OCI-LY3 (cell line): ENCODE measurements at regions not wholly inside any gene's neighbourhood (a gene's known extent, or its start where the extent isn't known, plus 50 kb on each side); places are given as distances from the start of the nearest gene placed in this dataset.

Experiments
- CTCF ChIP-seq: fragments of 200-600, 300-600 bp; sonication (generic); IDR thresholded peaks from 2 replicates; pipeline ENCODE4 v1.5.1; 2014; ENCODE audit warnings: antibody characterized with exemption, low read length, low read depth
- EZH2phosphoT487 ChIP-seq: fragments of 200-600 bp; shearing (Covaris generic); IDR thresholded peaks from 2 replicates; pipeline ENCODE4 v1.6.1; 2018; ENCODE audit warnings: antibody characterized with exemption, mixed run types, low read depth

DNA sequence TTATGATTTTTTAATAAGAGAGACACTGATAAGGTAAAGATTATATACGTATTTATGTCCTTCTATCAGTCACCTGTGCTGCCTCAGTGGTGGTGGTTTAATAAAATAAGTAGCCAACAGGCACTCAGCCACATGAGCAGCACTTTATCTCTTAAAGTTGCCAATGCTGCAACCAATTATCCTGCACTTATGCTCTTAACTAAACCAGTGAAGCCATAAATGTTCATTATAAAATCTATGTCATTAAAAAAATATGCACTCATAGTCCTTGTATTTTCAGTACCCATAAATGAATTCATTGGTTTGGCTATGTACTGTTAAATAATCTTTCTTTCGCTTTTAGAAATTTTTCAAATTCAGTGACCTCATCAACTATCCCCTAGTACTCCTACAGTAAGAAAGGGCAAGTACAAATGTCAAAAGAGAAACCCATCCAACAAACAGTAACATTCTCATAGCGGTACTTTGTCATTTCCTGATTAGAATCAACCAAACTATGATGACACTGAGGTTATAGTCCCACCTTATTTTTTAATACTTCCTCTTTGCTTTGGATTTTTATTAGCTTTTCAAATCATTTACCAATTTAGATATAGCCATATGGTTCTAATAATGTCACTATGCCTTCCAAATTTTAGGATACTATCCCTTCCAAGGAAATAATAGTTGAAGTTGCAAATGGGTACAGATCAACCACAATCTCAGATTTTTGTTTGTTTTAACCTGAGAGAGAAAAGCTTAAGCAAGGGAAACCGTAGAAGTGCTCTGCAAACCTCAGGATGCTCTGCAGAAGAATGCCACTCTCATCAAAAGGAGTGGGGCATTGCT, 190.9 kb downstream of the KLF12 start:
- no peak for TF ChIP-seq CTCF
- no peak for TF ChIP-seq EZH2phosphoT487
